Thyroid gland (tissue), 4 donors: ENCODE measurements at regions not wholly inside any gene's neighbourhood (a gene's known extent, or its start where the extent isn't known, plus 50 kb on each side); places are given as distances from the start of the nearest gene placed in this dataset.

Source experiments
- CTCF ChIP-seq, 6 experiments: fragments of 200-600 bp in 3 of 6; fragments of 450-650 bp in 3 of 6; sonication (generic) in 3 of 6; IDR thresholded peaks; one replicate each; pipeline ENCODE4 v1.5.1; 2016 to 2019; ENCODE audit warnings: antibody characterized with exemption in 6 of 6, mild to moderate bottlenecking in 2 of 6, inconsistent platforms in 1 of 6, moderate library complexity in 1 of 6
- POLR2A ChIP-seq, 2 donors: fragments of 450-650 bp; IDR thresholded peaks; one replicate each; pipeline ENCODE4 v1.6.1; 2017; ENCODE audit warnings: antibody characterized with exemption in 2 of 2, mild to moderate bottlenecking in 2 of 2, moderate library complexity in 1 of 2

- TF ChIP-seq CTCF (IDR thresholded peaks at IDR 0.05) (no peak), POLR2A (IDR thresholded peaks at IDR 0.05) (no peak)
Measured at GRCh38 chr7:101722247-101722646, 93.2 kb upstream of the MYL10 start.
